Astrocyte (in vitro differentiated cells and primary cell): ENCODE measurements at regions not wholly inside any gene's neighbourhood (a gene's known extent, or its start where the extent isn't known, plus 50 kb on each side); places are given as distances from the start of the nearest gene placed in this dataset.
A peak's percentile ranks its signal among the peaks of the same experiment; 100 is the strongest.

Source experiments
- DNase-seq: peaks from one replicate; pipeline ENCODE4 v3.0.0-alpha.2; 2010; ENCODE audit warnings: low read depth
- FAIRE-seq: peaks from 2 replicates; lab custom pipeline; 2011; peaks lifted over from hg19 to GRCh38; lab: Jason Lieb, UNC
- H2AFZ ChIP-seq: 2 replicates; pipeline ENCODE4 v1.6.0; 2012; ENCODE audit warnings: low read depth, low read length, inconsistent platforms
- H3K27ac ChIP-seq: 2 replicates; pipeline ENCODE4 v1.5.1; 2011; ENCODE audit warnings: low read depth, low read length, inconsistent platforms
- H3K27me3 ChIP-seq: 2 replicates; pipeline ENCODE4 v1.6.0; 2011; ENCODE audit warnings: low read length, inconsistent platforms; ENCODE audit not compliant: insufficient read depth
- H3K36me3 ChIP-seq: 2 replicates; pipeline ENCODE4 v1.5.1; 2011; ENCODE audit warnings: low read length, inconsistent platforms; ENCODE audit not compliant: insufficient read depth
- H3K4me1 ChIP-seq: 2 replicates; pipeline ENCODE4 v1.5.1; 2011; ENCODE audit warnings: low read length, inconsistent platforms; ENCODE audit not compliant: insufficient read depth
- H3K4me2 ChIP-seq: 2 replicates; pipeline ENCODE4 v1.6.0; 2012; ENCODE audit warnings: low read length, inconsistent platforms
- H3K4me3 ChIP-seq: 2 replicates; pipeline ENCODE4 v1.5.1; 2011; ENCODE audit warnings: low read depth, mild to moderate bottlenecking, low read length, inconsistent platforms; ENCODE audit not compliant: insufficient read depth
- H3K79me2 ChIP-seq: 2 replicates; pipeline ENCODE4 v1.6.0; 2012; ENCODE audit warnings: mild to moderate bottlenecking, low read length, inconsistent platforms; ENCODE audit not compliant: insufficient read depth
- H3K9ac ChIP-seq: 2 replicates; pipeline ENCODE4 v1.6.0; 2012; ENCODE audit warnings: mild to moderate bottlenecking, low read length, inconsistent platforms
- H3K9me3 ChIP-seq: 2 replicates; pipeline ENCODE4 v1.5.1; 2012; ENCODE audit warnings: low read depth, mild to moderate bottlenecking, low read length, inconsistent platforms; ENCODE audit not compliant: insufficient read depth
- H4K20me1 ChIP-seq: 2 replicates; pipeline ENCODE4 v1.6.0; 2012; ENCODE audit warnings: low read length, inconsistent platforms; ENCODE audit not compliant: insufficient read depth
- H3K27ac Mint-ChIP-seq: one replicate; pipeline ENCODE4 v1.8.0; 2021; ENCODE audit warnings: mild to moderate bottlenecking, mixed read lengths; ENCODE audit not compliant: unreplicated experiment
- H3K27me3 Mint-ChIP-seq: one replicate; pipeline ENCODE4 v1.8.0; 2021; ENCODE audit warnings: low read depth, mixed read lengths; ENCODE audit not compliant: unreplicated experiment
- H3K36me3 Mint-ChIP-seq: one replicate; pipeline ENCODE4 v1.8.0; 2021; ENCODE audit warnings: low read depth, mixed read lengths; ENCODE audit not compliant: unreplicated experiment
- H3K4me1 Mint-ChIP-seq: one replicate; pipeline ENCODE4 v1.8.0; 2021; ENCODE audit warnings: low read depth, mixed read lengths; ENCODE audit not compliant: unreplicated experiment
- H3K4me3 Mint-ChIP-seq: one replicate; pipeline ENCODE4 v1.8.0; 2021; ENCODE audit warnings: mild to moderate bottlenecking, moderate library complexity, mixed read lengths; ENCODE audit not compliant: unreplicated experiment
- H3K9me3 Mint-ChIP-seq: one replicate; pipeline ENCODE4 v1.8.0; 2021; ENCODE audit warnings: mild to moderate bottlenecking, mixed read lengths; ENCODE audit not compliant: unreplicated experiment
- CTCF ChIP-seq: IDR thresholded peaks from 2 replicates; pipeline ENCODE4 v1.5.1; 2011; ENCODE audit warnings: low read depth, mild to moderate bottlenecking, inconsistent platforms, low read length, moderate library complexity; ENCODE audit not compliant: insufficient read depth
- EZH2 ChIP-seq: IDR thresholded peaks from 2 replicates; pipeline ENCODE4 v1.6.1; 2012; ENCODE audit warnings: mild to moderate bottlenecking, low read length, inconsistent platforms; ENCODE audit not compliant: insufficient read depth

- no peaks in the 10 kb centered on the region for H3K4me1 Mint-ChIP-seq
- DNase-seq (no peak), FAIRE-seq (peak; percentile 45)
- Histone ChIP-seq H3K79me2 (no peaks in the 10 kb centered on the region), H2AFZ (no peak overlapping the region), H3K9ac (no peak overlapping the region), H3K36me3 (no peaks in the 10 kb centered on the region), H3K27me3 (no peaks in the 10 kb centered on the region), H3K9me3 (no peaks in the 10 kb centered on the region), H3K4me1 (no peaks in the 10 kb centered on the region), H3K27ac (no peak overlapping the region), H4K20me1 (no peaks in the 10 kb centered on the region), H3K4me3 (no peak overlapping the region), H3K4me2 (peak overlapping the region; percentile 67)
- H3K27ac Mint-ChIP-seq = no peak overlapping the region
- no peaks in the 10 kb centered on the region for H3K27me3 Mint-ChIP-seq
- no peaks in the 10 kb centered on the region for H3K36me3 Mint-ChIP-seq
- peak; percentile 39 for TF ChIP-seq CTCF
- TF ChIP-seq EZH2 = no peak
- H3K9me3 Mint-ChIP-seq = no peaks in the 10 kb centered on the region
- H3K4me3 Mint-ChIP-seq = no peak overlapping the region
These were observed 508.1 kb upstream of the ARX start for GRCh38 chrX:25523574-25524540.

GRCh38 chrX:25527156-25527555, 511.4 kb upstream of the ARX start:
- no peak overlapping the region for H3K27ac Mint-ChIP-seq
- no peak for DNase-seq
- H3K4me3 Mint-ChIP-seq = no peak overlapping the region

More at GRCh38 chrX:25527156-25527555, 511.4 kb upstream of the ARX start:
- TF ChIP-seq CTCF (no peak), EZH2 (no peak)
- FAIRE-seq = no peak
- H3K9me3 ChIP-seq = no peaks in the 10 kb centered on the region
- H2AFZ ChIP-seq = no peak overlapping the region
- no peaks in the 10 kb centered on the region for H3K4me1 Mint-ChIP-seq
- H3K4me3 ChIP-seq = no peak overlapping the region
- H3K36me3 Mint-ChIP-seq = no peaks in the 10 kb centered on the region
- no peaks in the 10 kb centered on the region for H3K27me3 ChIP-seq
- no peaks in the 10 kb centered on the region for H3K4me1 ChIP-seq
- no peak overlapping the region for H3K4me2 ChIP-seq
- H3K79me2 ChIP-seq = no peaks in the 10 kb centered on the region
- H3K27ac ChIP-seq = no peak overlapping the region
- no peaks in the 10 kb centered on the region for H3K36me3 ChIP-seq
- no peaks in the 10 kb centered on the region for H3K27me3 Mint-ChIP-seq
- H4K20me1 ChIP-seq = no peaks in the 10 kb centered on the region
- H3K9ac ChIP-seq = no peak overlapping the region
- no peaks in the 10 kb centered on the region for H3K9me3 Mint-ChIP-seq
